GM21381 (cell line): ENCODE measurements at regions not wholly inside any gene's neighbourhood (a gene's known extent, or its start where the extent isn't known, plus 50 kb on each side); places are given as distances from the start of the nearest gene placed in this dataset.
"Not testable (repeated sequence)": the region's sequence is repeated elsewhere in the genome, so short reads cannot be mapped to it uniquely, and the experiment has no call there.

ENCODE experiments used
- ATAC-seq: cut with Tn5 transposase; IDR thresholded peaks from one replicate; pipeline ENCODE4 v1.9.1; 2021; ENCODE audit warnings: mild to moderate bottlenecking, moderate library complexity; ENCODE audit not compliant: unreplicated experiment

GRCh38 chr14:40308240-40308639 is 876.0 kb upstream of the FBXO33 start:
- no peak for ATAC-seq

GRCh38 chr14:40296821-40297220 is 864.6 kb upstream of the FBXO33 start:
- no peak for ATAC-seq

GRCh38 chr14:40292664-40293063 is 860.4 kb upstream of the FBXO33 start:
- no peak for ATAC-seq

- no peak for ATAC-seq
These were observed 850.0 kb upstream of the FBXO33 start for GRCh38 chr14:40282196-40282595.

- no peak for ATAC-seq
These were observed 848.4 kb upstream of the FBXO33 start for GRCh38 chr14:40280652-40281051.

- ATAC-seq, result no peak
These were observed 841.2 kb upstream of the FBXO33 start for GRCh38 chr14:40273417-40273816.

- no peak for ATAC-seq
These were observed 839.2 kb upstream of the FBXO33 start for GRCh38 chr14:40271480-40271879.

- ATAC-seq, result no peak
These were observed 837.2 kb upstream of the FBXO33 start for GRCh38 chr14:40269436-40269835.

- ATAC-seq, result no peak
These were observed 836.0 kb upstream of the FBXO33 start for GRCh38 chr14:40268236-40268635.

- ATAC-seq, result no peak
These were observed 832.9 kb upstream of the FBXO33 start for GRCh38 chr14:40265096-40265495.

GRCh38 chr14:40252817-40253447 is 820.7 kb upstream of the FBXO33 start:
- ATAC-seq, result no peak

- ATAC-seq, result no peak
These were observed 816.4 kb upstream of the FBXO33 start for GRCh38 chr14:40248671-40249070.

GRCh38 chr14:40240245-40240859 is 808.1 kb upstream of the FBXO33 start:
- ATAC-seq, result no peak

- ATAC-seq, result no peak
These were observed 800.1 kb upstream of the FBXO33 start for GRCh38 chr14:40232302-40232701.

- no peak for ATAC-seq
These were observed 797.4 kb upstream of the FBXO33 start for GRCh38 chr14:40229676-40230075.

- ATAC-seq, result no peak
These were observed 790.8 kb upstream of the FBXO33 start for GRCh38 chr14:40222996-40223395.

- ATAC-seq, result no peak
These were observed 789.2 kb upstream of the FBXO33 start for GRCh38 chr14:40221428-40221827.

GRCh38 chr14:40219032-40219431 is 786.8 kb upstream of the FBXO33 start:
- ATAC-seq, result no peak

- no peak for ATAC-seq
These were observed 786.2 kb upstream of the FBXO33 start for GRCh38 chr14:40218282-40218941.

- ATAC-seq, result no peak
These were observed 784.7 kb upstream of the FBXO33 start for GRCh38 chr14:40216976-40217375.

GRCh38 chr14:40216408-40216807 is 784.2 kb upstream of the FBXO33 start:
- ATAC-seq, result not testable (repeated sequence)

GRCh38 chr14:40213701-40214100 is 781.5 kb upstream of the FBXO33 start:
- ATAC-seq, result no peak
